ENCODE measurements at regions not wholly inside any gene's neighbourhood (a gene's known extent, or its start where the extent isn't known, plus 50 kb on each side); places are given as distances from the start of the nearest gene placed in this dataset.

DNA sequence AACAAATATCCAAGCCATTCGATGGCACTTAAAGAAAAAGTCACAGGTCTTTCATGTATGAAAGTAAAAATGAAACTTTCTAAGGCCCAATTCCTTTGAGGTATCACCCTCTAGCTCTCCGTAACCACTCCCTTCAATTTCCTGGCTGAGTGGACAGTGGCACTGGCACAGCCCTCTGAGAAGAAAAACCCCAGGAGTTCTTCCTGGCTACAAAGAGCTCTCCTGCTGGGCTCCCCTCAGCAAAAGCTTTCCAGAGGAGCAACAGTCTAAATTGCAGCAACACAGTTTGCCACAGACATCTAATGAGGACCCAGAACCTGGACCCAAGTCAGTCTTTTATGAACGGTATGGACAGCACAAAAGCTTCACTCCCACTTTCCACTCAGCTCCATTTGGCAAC, 71.8 kb downstream of the FUNDC1 start:
- DNase-seq = no peak

DNA sequence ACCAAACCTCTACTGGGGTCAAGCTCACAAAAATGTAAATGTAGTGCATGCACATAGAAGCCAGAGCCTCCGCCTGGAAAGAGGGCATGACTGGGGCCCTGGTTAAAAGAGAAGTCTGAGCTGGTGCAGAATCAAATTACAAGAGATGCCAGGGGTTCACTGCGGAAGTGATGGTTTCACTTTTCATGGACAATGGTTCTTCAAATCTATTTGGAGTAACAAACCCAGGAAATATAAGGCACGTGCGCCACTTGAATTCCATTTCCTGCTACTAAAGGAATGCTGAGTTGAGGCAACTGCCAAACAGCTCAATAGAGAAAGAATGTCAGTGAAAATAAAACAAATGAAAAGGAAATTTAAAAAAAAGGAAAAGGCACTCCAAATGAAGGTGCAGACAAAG, 79.8 kb downstream of the FUNDC1 start:
- no peak for DNase-seq

DNA sequence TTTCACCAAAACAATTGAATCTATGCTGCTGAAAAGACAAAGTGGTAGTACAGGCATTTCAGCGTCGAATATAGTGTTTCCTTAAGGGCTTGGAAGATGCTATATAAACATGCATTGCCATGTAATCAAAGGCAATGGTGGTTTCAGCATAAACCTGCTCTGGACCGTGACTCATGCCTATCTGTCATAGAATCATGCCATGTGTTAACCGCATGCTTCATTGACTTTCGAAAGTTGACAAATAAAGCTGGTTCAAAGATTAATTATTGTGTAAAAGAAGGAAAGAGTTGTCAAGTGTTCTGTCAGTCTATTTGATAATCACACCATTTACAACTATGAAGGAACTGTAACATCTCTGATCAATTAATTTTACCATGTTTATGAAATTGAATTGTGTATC, 83.2 kb downstream of the FUNDC1 start:
- DNase-seq = no peak

DNA sequence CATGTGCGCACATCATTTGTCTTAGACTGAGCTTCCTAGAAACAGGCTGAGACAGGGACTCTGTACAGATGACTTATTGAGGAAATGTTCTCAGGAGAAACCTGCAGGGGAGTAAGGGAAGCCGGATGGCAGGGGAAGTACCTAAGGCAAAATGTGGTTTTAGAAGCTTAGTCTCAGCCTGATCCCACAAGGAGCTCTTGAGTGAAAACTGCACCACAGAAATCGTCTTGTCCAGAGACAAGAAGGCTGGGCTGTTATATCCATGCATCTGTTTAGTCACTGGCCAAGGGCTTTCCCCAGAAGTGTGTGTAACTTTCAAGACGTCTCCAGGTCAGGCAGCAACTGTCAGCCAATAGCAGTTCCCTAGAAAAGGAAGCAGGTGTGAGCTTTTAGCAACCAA, 86.0 kb downstream of the FUNDC1 start:
- DNase-seq = no peak

DNA sequence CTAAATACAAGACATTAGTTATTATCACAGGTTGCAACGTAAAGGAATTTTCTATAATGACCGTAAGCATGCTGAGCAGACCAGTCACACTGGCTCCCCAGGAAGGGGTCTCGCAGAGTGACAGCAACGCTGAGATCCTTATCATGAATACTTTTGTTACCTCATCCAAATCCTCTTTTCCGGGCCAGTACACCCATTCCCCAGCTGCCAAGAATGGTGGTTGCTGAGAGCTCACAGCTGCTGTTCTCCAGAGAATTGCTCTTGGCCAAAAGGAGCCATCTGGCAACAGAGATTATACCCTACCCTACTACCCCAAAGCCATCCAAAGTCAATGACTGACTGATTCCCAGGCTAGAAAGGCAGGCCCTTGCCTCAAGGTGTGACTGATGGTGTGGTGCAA, 91.6 kb downstream of the FUNDC1 start:
- DNase-seq = no peak

DNA sequence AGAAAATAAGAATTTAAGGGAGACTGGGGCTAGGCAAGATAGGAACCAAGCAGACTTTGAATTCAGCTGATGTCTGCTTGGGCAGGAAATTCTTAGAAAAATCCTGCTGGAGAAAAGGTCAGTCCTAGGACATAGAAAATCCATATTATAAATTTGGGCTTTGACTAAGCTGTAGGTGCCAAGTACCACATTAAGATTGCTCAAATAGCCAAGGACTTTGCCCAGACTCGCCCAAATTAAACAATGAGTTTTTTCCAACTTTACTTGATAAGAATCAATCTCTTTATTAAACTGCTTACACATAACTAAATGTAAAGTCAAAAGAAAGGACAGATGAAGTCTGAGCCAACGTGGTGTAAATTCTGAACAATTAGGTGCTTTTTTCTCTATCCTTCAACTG, 95.4 kb downstream of the FUNDC1 start:
- DNase-seq = no peak

DNA sequence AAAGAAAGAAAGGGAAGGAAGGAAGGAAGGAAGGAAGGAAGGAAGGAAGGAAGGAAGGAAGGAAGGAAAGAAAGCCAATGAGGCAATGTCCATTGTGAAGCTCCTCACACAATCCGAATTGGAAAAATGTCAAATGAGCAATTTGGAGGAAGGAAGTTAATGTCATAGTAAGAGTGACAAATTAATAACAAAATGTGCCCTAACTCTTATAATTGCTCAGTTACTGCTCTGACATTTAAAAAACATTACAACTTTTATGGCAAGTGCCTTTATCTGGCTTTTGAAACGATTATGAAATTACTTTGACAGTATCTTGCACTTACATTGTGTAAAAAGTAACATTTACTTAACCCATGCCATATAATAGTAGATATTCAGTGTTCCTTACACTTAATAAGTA, 96.5 kb upstream of the EFHC2 start:
- no peak for DNase-seq

DNA sequence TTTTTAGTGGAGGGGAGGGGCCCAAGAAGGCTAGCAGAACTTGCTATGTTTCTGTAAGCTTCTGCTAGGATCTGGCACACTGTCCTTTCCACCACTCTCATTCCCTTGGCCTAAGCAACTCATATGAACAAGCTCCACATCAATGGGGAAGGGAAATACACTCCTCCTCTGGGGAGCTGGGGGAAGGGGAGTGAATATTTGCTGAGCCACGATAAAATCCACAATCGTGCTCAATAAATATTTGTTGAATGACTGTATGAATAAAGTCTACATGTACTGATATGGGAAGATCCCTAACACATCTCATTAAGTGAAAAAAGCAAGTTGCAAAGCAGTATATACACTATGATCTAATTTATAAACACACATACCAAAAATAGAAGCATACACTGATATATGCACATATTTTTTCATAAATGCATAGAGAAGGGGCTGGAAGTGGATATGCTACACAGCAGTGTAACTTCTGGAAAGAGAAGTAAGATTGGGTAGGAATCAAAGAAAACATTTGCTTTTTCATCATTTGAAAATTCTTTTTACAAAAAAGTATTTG, 95.8 kb upstream of the EFHC2 start:
- DNase-seq = no peak

DNA sequence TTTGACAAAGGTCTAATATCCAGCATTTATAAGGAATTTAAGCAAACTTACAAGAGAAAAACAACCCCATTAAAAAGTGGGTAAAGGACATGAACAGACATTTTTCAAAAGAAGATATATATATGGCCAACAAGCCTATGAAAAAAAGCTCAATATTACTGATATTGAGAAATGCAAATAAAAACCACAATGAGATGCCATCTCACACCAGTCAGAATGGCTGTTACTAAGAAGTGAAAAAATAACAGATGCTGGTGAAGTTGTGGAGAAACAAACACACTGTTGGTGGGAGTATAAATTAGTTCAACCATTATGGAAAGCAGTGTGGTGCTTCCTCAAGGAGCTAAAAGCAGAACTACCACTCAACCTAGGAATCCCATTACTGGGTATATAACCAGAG, 91.6 kb upstream of the EFHC2 start:
- DNase-seq = no peak

DNA sequence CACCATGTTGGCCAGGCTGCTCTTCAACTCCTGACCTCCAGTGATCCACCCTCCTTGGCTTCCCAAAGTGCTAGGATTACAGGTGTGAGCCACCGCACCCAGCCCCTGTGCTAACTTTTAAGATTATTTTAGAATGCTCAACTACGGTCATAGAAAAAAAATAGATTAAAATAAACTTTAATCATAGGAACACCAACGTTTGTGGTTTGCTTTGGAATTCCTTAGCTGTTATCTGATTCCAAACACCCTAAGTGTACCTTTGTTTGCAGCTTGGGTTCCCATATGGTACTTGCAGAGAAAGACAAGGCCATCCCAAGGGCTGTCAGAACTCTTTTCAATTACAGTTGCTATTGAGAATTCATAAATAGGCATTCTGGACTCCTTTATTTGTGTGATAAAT, 90.1 kb upstream of the EFHC2 start:
- DNase-seq = no peak

DNA sequence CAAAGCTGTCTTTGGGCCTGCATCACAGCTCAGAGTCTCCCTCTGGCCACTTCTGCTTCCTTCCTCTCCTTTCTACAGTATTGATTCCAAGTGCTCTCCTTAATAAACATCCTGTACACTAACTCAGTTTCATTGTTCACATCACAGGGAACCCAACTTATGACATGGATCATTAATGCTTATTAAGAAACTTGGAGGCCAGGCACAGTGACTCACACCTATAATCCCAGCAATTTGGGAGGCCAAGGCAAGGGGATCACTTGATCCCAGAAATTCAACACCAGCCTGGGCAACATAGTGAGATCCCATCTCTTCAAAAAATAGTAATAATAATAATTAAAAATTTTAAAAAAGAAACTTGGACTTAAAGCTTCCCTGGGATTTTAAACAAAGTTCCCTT, 89.2 kb upstream of the EFHC2 start:
- DNase-seq = peak; percentile 3

DNA sequence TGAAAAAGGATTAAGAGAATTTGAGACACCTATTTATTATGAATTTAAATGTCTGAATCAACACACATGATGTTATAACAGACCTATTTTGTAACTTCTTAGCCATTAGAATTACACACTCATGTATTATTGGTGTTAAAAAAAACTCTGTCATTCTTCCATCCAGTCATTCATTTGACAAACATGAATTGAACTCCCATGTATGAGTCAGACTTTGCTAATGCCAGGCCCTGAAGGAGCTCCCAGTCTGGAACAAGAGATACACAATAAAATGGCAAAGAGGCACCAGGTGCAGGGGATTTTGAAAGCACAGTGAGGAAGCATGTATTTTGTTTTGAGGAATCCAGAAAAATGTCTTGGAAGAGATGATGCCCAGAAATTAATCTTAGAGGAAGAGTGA, 87.7 kb upstream of the EFHC2 start:
- DNase-seq = no peak

DNA sequence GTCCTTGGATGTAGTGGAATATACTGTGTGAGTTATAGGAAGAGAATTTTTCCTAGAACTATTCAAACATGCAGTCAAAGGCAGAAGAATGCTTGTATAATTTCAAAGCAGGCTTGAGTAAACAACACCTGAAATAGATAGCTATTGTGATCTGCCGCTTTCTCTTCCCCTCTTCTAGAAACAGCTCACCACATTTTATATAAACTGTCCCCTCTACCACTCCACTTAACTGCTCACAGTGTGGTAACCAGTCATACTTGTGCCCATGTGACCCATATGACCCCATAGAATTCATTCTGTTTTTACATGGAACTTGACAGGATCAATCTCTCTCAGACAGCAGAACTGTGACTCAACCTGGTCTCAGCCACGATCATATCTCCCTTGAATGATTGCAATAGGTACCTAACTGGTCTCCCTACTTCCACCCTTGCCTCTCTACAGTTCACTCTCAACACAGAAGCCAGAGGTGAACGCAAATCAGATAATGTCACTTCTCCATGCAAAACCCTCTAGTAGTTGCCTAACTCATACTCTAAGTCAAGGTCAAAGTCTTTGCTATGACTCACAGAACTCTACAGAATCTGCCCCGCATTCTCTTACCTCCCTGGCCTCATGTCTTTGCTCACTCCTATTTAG, 85.6 kb upstream of the EFHC2 start:
- no peak for DNase-seq

DNA sequence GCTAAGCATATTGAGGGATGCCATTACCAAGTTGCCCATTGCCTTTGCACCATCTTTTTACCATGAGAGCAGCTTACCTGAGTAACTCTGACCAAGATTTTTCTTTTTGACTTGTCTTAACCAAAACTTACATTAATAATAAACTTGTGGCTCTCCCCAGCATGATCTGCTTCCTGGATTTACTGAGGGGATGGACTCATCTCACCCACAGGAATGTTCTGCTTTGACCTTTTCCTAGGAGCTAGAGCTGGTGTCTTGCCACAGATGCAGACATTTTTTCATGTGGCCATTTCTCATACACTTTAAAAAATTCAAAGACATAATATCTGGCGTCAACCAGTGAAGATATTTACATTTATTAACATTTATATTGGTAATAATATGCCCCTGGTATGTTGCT, 79.2 kb upstream of the EFHC2 start:
- no peak for DNase-seq

DNA sequence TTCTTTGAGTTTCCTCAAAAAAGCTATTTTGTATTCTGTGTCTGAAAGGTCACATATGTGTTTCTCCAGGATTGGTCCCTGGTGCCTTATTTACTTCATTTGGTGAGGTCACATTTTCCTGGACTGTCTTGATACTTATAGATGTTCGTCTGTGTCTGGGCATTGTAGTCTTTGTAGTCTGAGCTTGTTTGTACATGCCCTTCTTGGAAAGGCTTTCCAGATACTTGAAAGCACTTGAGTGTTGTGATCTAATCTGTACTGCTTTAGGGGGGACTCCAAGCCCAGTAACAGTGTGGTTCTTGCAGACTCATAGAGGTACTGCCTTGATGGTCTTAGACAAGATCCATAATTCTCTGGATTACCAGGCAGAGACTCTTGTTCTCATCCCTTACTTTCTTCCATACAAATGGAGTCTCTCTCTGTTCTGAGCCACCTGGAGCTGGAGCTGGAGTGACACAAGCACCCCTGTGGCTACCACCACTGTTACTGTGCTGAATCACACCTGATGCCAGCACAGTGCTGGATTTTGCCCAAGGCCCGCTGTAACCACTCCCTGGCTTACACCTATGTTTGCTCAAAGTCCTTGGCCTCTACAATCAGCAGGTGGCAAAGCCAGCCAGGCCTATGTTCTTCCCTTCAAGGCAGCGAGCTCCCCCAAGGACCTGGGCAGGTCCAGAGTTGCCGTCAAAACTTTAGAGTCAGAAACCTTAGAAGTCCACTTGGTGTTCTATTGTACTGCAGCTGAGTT, 72.3 kb upstream of the EFHC2 start:
- no peak for DNase-seq

DNA sequence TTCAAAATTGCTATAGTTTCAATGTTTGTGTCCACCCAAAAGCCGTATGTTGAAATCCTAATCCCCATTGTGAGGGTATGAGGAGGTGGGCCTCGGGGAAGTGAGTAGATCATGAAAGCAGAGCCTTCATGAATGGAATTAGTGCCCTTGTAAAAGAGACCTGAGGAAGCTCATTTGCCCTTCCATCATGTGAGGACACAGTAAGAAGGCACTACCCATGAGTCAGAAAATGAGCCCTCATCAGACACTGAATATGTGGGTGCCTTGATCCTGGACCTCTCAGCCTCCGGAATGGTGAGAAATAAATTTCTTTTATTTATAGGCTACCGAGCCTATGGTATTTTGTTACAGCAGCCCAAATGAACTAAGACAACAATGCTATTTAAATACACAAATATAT, 57.7 kb upstream of the EFHC2 start:
- no peak for DNase-seq

DNA sequence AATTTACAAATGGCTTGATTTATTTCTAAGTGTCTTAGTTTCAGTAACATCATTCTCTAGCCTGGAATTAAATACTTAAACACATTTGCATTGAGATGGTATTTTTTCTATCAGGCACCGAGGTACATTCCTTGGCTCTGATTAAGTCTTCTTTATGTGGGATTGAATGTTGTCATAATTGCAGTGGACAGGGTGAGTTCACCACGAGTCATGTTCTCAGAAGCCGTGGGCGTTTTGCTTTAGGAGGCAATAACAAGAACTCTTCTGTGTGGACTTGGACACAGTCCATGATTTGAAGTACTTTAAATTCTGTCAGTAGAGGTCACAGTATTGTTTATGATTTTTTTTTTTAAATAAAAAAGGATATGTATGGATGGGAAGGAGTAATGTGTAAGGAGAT, 57.1 kb upstream of the EFHC2 start:
- DNase-seq = peak; percentile 48

DNA sequence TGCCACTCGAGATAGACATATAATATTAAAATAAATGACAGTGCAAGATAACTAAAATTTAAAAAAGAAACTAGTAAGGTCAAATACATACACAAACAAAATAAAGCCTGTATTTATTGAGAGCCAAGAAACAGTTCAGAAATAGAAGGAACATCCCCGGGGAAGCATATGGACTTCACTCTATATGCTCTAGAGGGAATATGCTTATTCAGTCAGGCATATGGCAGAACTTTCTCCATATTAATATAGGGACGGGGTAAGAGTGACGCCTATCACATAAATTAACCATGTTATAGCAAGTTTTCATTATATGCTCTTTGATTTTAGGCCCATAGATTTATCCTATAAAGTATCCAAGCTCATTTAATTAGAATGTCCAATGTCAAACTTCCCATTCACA, 56.7 kb upstream of the EFHC2 start:
- no peak for DNase-seq
